ENCODE measurements at regions not wholly inside any gene's neighbourhood (a gene's known extent, or its start where the extent isn't known, plus 50 kb on each side); places are given as distances from the start of the nearest gene placed in this dataset.

DNA sequence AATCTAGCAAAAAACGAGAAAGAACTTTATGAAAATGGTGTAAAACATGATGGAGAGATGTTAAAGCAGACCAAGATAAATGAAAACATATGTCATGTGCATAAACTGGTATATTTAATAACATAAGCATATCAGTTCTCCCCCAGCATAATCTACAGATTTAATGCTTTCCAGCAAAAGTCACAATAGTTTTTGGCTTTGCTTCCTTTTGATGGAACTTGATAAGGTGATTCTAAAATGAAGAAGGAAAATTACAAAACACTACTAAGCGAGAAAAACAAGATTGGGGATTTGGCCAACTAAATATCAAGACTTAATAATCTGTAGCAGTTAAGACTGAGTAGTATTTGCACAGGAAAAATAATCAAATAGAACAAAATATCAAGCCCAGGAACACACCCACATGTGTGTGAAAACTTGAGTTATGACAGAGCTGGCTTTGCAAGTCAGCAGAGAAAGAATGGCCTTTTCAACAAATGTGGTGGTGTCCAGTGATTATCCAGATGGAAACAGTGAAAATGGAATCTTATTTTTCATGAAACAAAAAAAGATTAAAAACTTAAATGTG is 83.7 kb upstream of the L3MBTL4 start:
- POLR2A ChIA-PET: no interaction called here
- Histone ChIP-seq H3K4me2 (ENCODE audit: low read length) (no peak overlapping the region), H3K79me2 (ENCODE audit: insufficient read depth, low read depth, low read length) (no peaks in the 10 kb centered on the region), H3K36me3 (ENCODE audit: insufficient read depth, low read length) (no peaks in the 10 kb centered on the region), H3K9me2 (ENCODE audit: insufficient read depth, low read length) (no peaks in the 10 kb centered on the region; the same call in 1 of the 2 replicates), H3K4me3 (ENCODE audit: low read depth, low read length, poor library complexity, severe bottlenecking) (no peak overlapping the region), H3K9me3 (ENCODE audit: low read length) (no peaks in the 10 kb centered on the region), H2AFZ (ENCODE audit: low read length) (no peak overlapping the region), H3K27ac (ENCODE audit: low read depth, low read length, poor library complexity, severe bottlenecking) (no peak overlapping the region), H4K20me1 (ENCODE audit: insufficient read depth, low read length) (no peaks in the 10 kb centered on the region), H3K4me1 (ENCODE audit: insufficient read depth, low read length, poor library complexity, severe bottlenecking) (no peaks in the 10 kb centered on the region)
- BruUV-seq (replicated peaks): no TSS peak
- no peak for TF ChIP-seq EZH2phosphoT487 (IDR thresholded peaks at IDR 0.05; ENCODE audit: borderline replicate concordance, low read depth, low read length)
- TF ChIP-seq, protein P1, sequence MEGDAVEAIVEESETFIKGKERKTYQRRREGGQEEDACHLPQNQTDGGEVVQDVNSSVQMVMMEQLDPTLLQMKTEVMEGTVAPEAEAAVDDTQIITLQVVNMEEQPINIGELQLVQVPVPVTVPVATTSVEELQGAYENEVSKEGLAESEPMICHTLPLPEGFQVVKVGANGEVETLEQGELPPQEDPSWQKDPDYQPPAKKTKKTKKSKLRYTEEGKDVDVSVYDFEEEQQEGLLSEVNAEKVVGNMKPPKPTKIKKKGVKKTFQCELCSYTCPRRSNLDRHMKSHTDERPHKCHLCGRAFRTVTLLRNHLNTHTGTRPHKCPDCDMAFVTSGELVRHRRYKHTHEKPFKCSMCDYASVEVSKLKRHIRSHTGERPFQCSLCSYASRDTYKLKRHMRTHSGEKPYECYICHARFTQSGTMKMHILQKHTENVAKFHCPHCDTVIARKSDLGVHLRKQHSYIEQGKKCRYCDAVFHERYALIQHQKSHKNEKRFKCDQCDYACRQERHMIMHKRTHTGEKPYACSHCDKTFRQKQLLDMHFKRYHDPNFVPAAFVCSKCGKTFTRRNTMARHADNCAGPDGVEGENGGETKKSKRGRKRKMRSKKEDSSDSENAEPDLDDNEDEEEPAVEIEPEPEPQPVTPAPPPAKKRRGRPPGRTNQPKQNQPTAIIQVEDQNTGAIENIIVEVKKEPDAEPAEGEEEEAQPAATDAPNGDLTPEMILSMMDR (conservative IDR thresholded peaks at IDR 0.05; ENCODE audit: low read length): no peak
- no peak for DNase-seq (ENCODE audit: low spot score)
- CTCF ChIA-PET (ENCODE audit: unreplicated experiment): no interaction called here
- intact Hi-C loops (cut with micrococcal nuclease; ENCODE audit: unreplicated experiment): no loop called here

DNA sequence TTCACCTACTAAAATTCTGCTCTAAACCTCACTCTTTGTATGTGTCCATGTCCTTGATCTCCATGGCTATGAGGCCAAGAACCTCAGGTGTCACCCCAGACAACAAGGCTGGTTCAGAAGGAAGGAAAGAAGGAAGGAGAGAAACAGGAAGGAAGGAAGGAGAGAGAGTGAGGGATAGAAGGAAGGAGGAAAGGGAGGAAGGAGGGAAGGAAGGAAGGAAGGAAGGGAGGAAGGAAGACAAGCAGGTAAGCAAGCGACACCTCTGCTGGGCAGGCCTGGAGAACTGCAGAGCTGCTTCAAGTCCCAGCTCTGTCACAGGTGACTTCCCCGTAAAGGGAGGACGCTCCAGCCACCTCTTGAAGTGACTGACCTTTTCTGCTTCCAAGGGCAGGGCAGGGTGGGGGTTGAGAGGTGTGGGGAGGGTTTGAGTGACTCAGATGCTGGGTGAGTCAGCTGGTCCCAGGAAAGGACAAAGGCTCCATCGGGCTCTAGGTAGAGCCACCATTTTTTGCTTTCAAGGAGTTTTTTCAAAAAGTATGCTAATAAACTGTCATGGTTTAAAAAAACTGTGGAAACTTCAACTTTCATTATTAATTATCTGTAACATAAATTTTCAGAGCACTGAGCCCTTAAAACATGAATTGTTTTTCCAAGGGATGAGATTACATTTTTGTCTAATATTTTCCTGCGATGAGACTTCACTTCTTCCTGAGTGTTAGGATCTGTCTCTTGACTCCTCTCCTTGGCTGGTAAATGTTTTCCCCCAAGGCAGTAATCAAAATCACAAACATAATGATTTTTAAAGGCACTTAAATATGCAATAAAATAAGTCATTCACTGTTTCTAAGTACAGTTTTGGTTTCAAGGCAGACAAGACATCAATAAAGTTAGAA is 90.1 kb upstream of the L3MBTL4 start:
- H3K9me2 ChIP-seq (ENCODE audit: insufficient read depth, low read length): no peaks in the 10 kb centered on the region; the same call in 1 of the 2 replicates
- CTCF ChIA-PET (ENCODE audit: unreplicated experiment): no interaction called here
- no peak for DNase-seq (ENCODE audit: low spot score)

More for the DNA sequence above, 90.1 kb upstream of the L3MBTL4 start:
- no TSS peak for BruUV-seq (replicated peaks)
- H3K4me1 ChIP-seq (ENCODE audit: insufficient read depth, low read length, poor library complexity, severe bottlenecking): no peaks in the 10 kb centered on the region
- intact Hi-C loops (cut with micrococcal nuclease; ENCODE audit: unreplicated experiment): no loop called here
- H3K36me3 ChIP-seq (ENCODE audit: insufficient read depth, low read length): no peaks in the 10 kb centered on the region
- H4K20me1 ChIP-seq (ENCODE audit: insufficient read depth, low read length): no peaks in the 10 kb centered on the region
- H3K27ac ChIP-seq (ENCODE audit: low read depth, low read length, poor library complexity, severe bottlenecking): no peak overlapping the region
- no peak overlapping the region for H3K4me3 ChIP-seq (ENCODE audit: low read depth, low read length, poor library complexity, severe bottlenecking)
- POLR2A ChIA-PET: interaction anchor here (0.8 to 0.9 kb wide), 2 partner anchors 17 to 225 kb away, joined by 3 read pairs; partner anchors contain the start of gene ARHGAP28
- TF ChIP-seq, protein P1 (conservative IDR thresholded peaks at IDR 0.05; ENCODE audit: low read length): no peak
- no peak for TF ChIP-seq EZH2phosphoT487 (IDR thresholded peaks at IDR 0.05; ENCODE audit: borderline replicate concordance, low read depth, low read length)
- no peak overlapping the region for H3K4me2 ChIP-seq (ENCODE audit: low read length)
- no peak overlapping the region for H2AFZ ChIP-seq (ENCODE audit: low read length)
- no peaks in the 10 kb centered on the region for H3K79me2 ChIP-seq (ENCODE audit: insufficient read depth, low read depth, low read length)
- no peaks in the 10 kb centered on the region for H3K9me3 ChIP-seq (ENCODE audit: low read length)
